ENCODE measurements at regions not wholly inside any gene's neighbourhood (a gene's known extent, or its start where the extent isn't known, plus 50 kb on each side); places are given as distances from the start of the nearest gene placed in this dataset.

- Histone ChIP-seq H3K9me3 (ENCODE audit: control insufficient read depth in 4 of 4, low read length in 3 of 4) (no peaks in the 10 kb centered on the region), H3K9ac (ENCODE audit: low read depth in 1 of 2, low read length in 2 of 2) (no peak overlapping the region), H3K4me3 (ENCODE audit: low read depth in 1 of 3, low read length in 3 of 3) (no peak overlapping the region), H3K4me1 (ENCODE audit: control insufficient read depth in 4 of 4, insufficient read depth in 4 of 4, low read length in 3 of 4) (no peaks in the 10 kb centered on the region), H3K27ac (ENCODE audit: low read depth in 1 of 2, low read length in 2 of 2) (no peak overlapping the region), H3K27me3 (ENCODE audit: control insufficient read depth in 4 of 4, insufficient read depth in 4 of 4, low read length in 3 of 4) (peaks cover 0 to 9% (median 5%) of the 10 kb centered on the region in 4 donors), H3K36me3 (ENCODE audit: control insufficient read depth in 4 of 4, insufficient read depth in 3 of 4, low read depth in 1 of 4, low read length in 3 of 4) (no peaks in the 10 kb centered on the region)
- TF ChIP-seq YY1 (IDR thresholded peaks at IDR 0.05) = no peak
- TF ChIP-seq FOXA2 (IDR thresholded peaks at IDR 0.05) = no peak
- TF ChIP-seq RXRA (IDR thresholded peaks at IDR 0.05) = no peak
- no peak for TF ChIP-seq REST (IDR thresholded peaks at IDR 0.05)
- TF ChIP-seq HNF4A (conservative IDR thresholded peaks at IDR 0.05) = no peak
- no peak for TF ChIP-seq JUND (IDR thresholded peaks at IDR 0.05)
- TF ChIP-seq TAF1 (conservative IDR thresholded peaks at IDR 0.05) = no peak
- TF ChIP-seq ZBTB33 (IDR thresholded peaks at IDR 0.05) = no peak
- TF ChIP-seq GABPA (IDR thresholded peaks at IDR 0.05 in 1 of 2, conservative IDR thresholded peaks at IDR 0.05 in 1 of 2) = no peak
- no peak for TF ChIP-seq SP1 (IDR thresholded peaks at IDR 0.05)
- TF ChIP-seq CTCF (IDR thresholded peaks at IDR 0.05; ENCODE audit: low read depth, low read length, missing input control) = no peak
- TF ChIP-seq NR2F2 (IDR thresholded peaks at IDR 0.05) = no peak
- no peak for TF ChIP-seq HNF4G (IDR thresholded peaks at IDR 0.05)
- TF ChIP-seq RAD21 (IDR thresholded peaks at IDR 0.05) = no peak
- DNase-seq (ENCODE audit: low spot score) = no peak
- 76% methylated on average over 15 of the region's 15 CpGs for WGBS
Measured at GRCh38 chr12:130031041-130031440, 127.2 kb upstream of the TMEM132D start.

GRCh38 chr12:130031571-130032189 lies 127.9 kb upstream of the TMEM132D start:
- no peaks in the 10 kb centered on the region for H3K36me3 ChIP-seq (ENCODE audit: control insufficient read depth in 4 of 4, insufficient read depth in 3 of 4, low read depth in 1 of 4, low read length in 3 of 4)
- H3K9me3 ChIP-seq (ENCODE audit: control insufficient read depth in 4 of 4, low read length in 3 of 4) = no peaks in the 10 kb centered on the region
- peak; percentile 78 for DNase-seq (ENCODE audit: low spot score)
- no peak for TF ChIP-seq MAX (IDR thresholded peaks at IDR 0.05)
- peak; percentile 50 to 61 for TF ChIP-seq RAD21 (IDR thresholded peaks at IDR 0.05)
- TF ChIP-seq CTCF (IDR thresholded peaks at IDR 0.05; ENCODE audit: low read depth, low read length, missing input control) = peak; percentile 88
- no peak for TF ChIP-seq TAF1 (conservative IDR thresholded peaks at IDR 0.05)
- H3K27me3 ChIP-seq (ENCODE audit: control insufficient read depth in 4 of 4, insufficient read depth in 4 of 4, low read length in 3 of 4) = peaks cover 0 to 9% (median 3%) of the 10 kb centered on the region in 4 donors
- 8% methylated on average over 12 of the region's 12 CpGs for WGBS
- H3K4me3 ChIP-seq (ENCODE audit: low read depth in 1 of 3, low read length in 3 of 3) = no peak overlapping the region
- no peak overlapping the region for H3K9ac ChIP-seq (ENCODE audit: low read depth in 1 of 2, low read length in 2 of 2)
- no peaks in the 10 kb centered on the region for H3K4me1 ChIP-seq (ENCODE audit: control insufficient read depth in 4 of 4, insufficient read depth in 4 of 4, low read length in 3 of 4)
- H3K27ac ChIP-seq (ENCODE audit: low read depth in 1 of 2, low read length in 2 of 2) = no peak overlapping the region

Measured in liver (tissue), 8 donors.